ENCODE measurements at regions not wholly inside any gene's neighbourhood (a gene's known extent, or its start where the extent isn't known, plus 50 kb on each side); places are given as distances from the start of the nearest gene placed in this dataset.

DNA sequence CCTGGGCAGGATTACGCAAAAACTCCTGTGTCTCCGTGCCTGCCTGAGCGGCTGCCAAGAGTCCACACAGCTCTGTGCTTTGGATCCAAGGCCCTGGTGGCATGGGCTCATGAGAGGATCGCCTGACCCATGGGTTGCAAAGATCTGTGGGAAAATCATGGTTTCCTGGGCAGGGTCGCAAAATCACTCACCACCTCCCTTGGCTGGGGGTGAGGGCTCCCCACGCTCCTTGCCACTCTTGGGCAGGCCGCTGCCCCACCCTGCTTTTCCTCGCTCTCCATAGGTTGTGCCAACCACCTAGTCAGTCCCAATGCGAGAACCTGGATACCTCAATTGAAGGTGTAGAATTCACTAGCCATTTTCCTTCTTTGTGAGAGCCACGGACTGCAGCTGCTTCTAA, 66.5 kb upstream of the MAGEB18 start:
- Histone ChIP-seq H3K9me1 (ENCODE audit: control insufficient read depth, insufficient read depth, low read length) (no peaks in the 10 kb centered on the region), H3K9me3 (replicated peaks; ENCODE audit: control insufficient read depth, insufficient read depth, low read depth, low read length) (no peaks in the 10 kb centered on the region), H2AFZ (ENCODE audit: low read depth, low read length) (no peak overlapping the region), H3K4me3 (no peak overlapping the region), H3K9ac (ENCODE audit: insufficient read depth in 1 of 2, low read depth in 2 of 2, low read length in 2 of 2) (no peak overlapping the region), H3K4me2 (ENCODE audit: insufficient read depth, low read length) (no peak overlapping the region), H3K27me3 (ENCODE audit: control insufficient read depth in 2 of 2, insufficient read depth in 2 of 2, low read length in 2 of 2) (no peaks in the 10 kb centered on the region), H3K27ac (ENCODE audit: extremely low read depth, low read depth, low read length) (no peak overlapping the region), H4K20me1 (replicated peaks; ENCODE audit: control insufficient read depth, insufficient read depth, low read length) (no peaks in the 10 kb centered on the region), H3K4me1 (replicated peaks in 1 of 2; ENCODE audit: control insufficient read depth in 2 of 2, insufficient read depth in 2 of 2, low read length in 2 of 2) (no peaks in the 10 kb centered on the region), H3K79me2 (ENCODE audit: control insufficient read depth, insufficient read depth, low read length) (no peaks in the 10 kb centered on the region), H3K36me3 (ENCODE audit: control insufficient read depth, insufficient read depth, low read length) (no peaks in the 10 kb centered on the region)
- DNase-seq (ENCODE audit: extremely low read depth in 1 of 4, low spot score in 3 of 4) (no peak), ATAC-seq (no peak), FAIRE-seq (no peak)
- in situ Hi-C loops (cut with MboI) (no loop called here), intact Hi-C loops (cut with micrococcal nuclease) (no loop called here)
- ChIA-PET CTCF (ENCODE audit: low intra/inter-chr PET ratio) (no interaction called here), POLR2A (no interaction called here)
- TF ChIP-seq XRCC3 (IDR thresholded peaks at IDR 0.05) (no peak), SMARCC2 (IDR thresholded peaks at IDR 0.05; ENCODE audit: low read depth) (no peak), C11orf30 (IDR thresholded peaks at IDR 0.05; ENCODE audit: low read depth) (no peak), KDM1A (IDR thresholded peaks at IDR 0.05) (no peak), HDAC1 (IDR thresholded peaks at IDR 0.05) (no peak), ZNF174 (CRISPR knock-in tag; IDR thresholded peaks at IDR 0.05) (no peak), FOXK1 (CRISPR knock-in tag; IDR thresholded peaks at IDR 0.05; ENCODE audit: borderline replicate concordance) (no peak), JUND (IDR thresholded peaks at IDR 0.05; ENCODE audit: borderline replicate concordance, low read depth, low read length) (no peak), JUND (tag; IDR thresholded peaks at IDR 0.05; ENCODE audit: borderline replicate concordance, low read depth, low read length) (no peak), PATZ1 (CRISPR knock-in tag; IDR thresholded peaks at IDR 0.05; ENCODE audit: borderline replicate concordance) (no peak), NFIC (IDR thresholded peaks at IDR 0.05) (no peak)
- BruUV-seq (replicated peaks): no TSS peak
- 0% methylated on average over 8 of the region's 10 CpGs for WGBS (ENCODE audit: insufficient coverage, low coverage, missing lambda C conversion rate)

Data from K562 (cell line).